GM12874 (cell line): ENCODE measurements at regions not wholly inside any gene's neighbourhood (a gene's known extent, or its start where the extent isn't known, plus 50 kb on each side); places are given as distances from the start of the nearest gene placed in this dataset.

Experiments used
- CTCF ChIP-seq: IDR thresholded peaks from 2 replicates; pipeline ENCODE4 v1.5.1; 2011; ENCODE audit warnings: low read depth, mild to moderate bottlenecking, control low read depth, low read length, moderate library complexity; ENCODE audit not compliant: insufficient read depth

GRCh38 chr2:9755008-9755407, 88.3 kb upstream of the TAF1B start:
- no peak for TF ChIP-seq CTCF

- no peak for TF ChIP-seq CTCF
These were observed 87.6 kb upstream of the TAF1B start for GRCh38 chr2:9755638-9756037.

GRCh38 chr2:9756692-9757250, 86.5 kb upstream of the TAF1B start:
- TF ChIP-seq CTCF, result no peak

- no peak for TF ChIP-seq CTCF
These were observed 85.6 kb upstream of the TAF1B start for GRCh38 chr2:9757501-9758264.

- TF ChIP-seq CTCF, result no peak
These were observed 84.5 kb upstream of the TAF1B start for GRCh38 chr2:9758741-9759140.

- no peak for TF ChIP-seq CTCF
These were observed 83.0 kb upstream of the TAF1B start for GRCh38 chr2:9760069-9760901.

- no peak for TF ChIP-seq CTCF
These were observed 82.4 kb upstream of the TAF1B start for GRCh38 chr2:9760902-9761228.
